ENCODE measurements at regions not wholly inside any gene's neighbourhood (a gene's known extent, or its start where the extent isn't known, plus 50 kb on each side); places are given as distances from the start of the nearest gene placed in this dataset.

GRCh38 chr10:63798599-63799498, 277.6 kb downstream of the REEP3 start:
- TF ChIP-seq CTCF (IDR thresholded peaks at IDR 0.05) (no peak), POLR2A (IDR thresholded peaks at IDR 0.05) (no peak)

Measured in Peyer's patch (tissue), 4 donors.